IMR-90 (cell line): ENCODE measurements at regions not wholly inside any gene's neighbourhood (a gene's known extent, or its start where the extent isn't known, plus 50 kb on each side); places are given as distances from the start of the nearest gene placed in this dataset.

ENCODE experiments used
- ATAC-seq: fragments of 200-7000 bp; cut with Tn5 transposase; 2 replicates; pipeline ENCODE4 v1.9.1; 2020; ENCODE audit warnings: low read depth, mild to moderate bottlenecking, moderate library complexity
- BruUV-seq: library from RNA; stranded (reverse); fragments of 400-500 nt; replicated peaks from 2 replicates; lab custom pipeline; 2021; lab: Mats Ljungman, UMichigan
- CTCF ChIA-PET: fragments of 300-600 bp; formaldehyde crosslinking; extraction: SDS; loops from one replicate; lab custom pipeline; 2021; ENCODE audit warnings: antibody characterized with exemption; lab: Yijun Ruan, JAX
- POLR2A ChIA-PET: fragments of 300-600 bp; sonication (Branson Sonifier 250); formaldehyde crosslinking; loops from one replicate; lab custom pipeline; 2022; ENCODE audit warnings: antibody characterized with exemption; ENCODE audit not compliant: unreplicated experiment; lab: Charles Lee
- DNase-seq: peaks from one replicate; pipeline ENCODE4 v3.0.0; 2013
- H2AFZ ChIP-seq: replicated peaks from 2 replicates; pipeline ENCODE3; 2013; ENCODE audit warnings: low read length, mild to moderate bottlenecking; ENCODE audit not compliant: poor library complexity
- H2AK5ac ChIP-seq: 2 replicates; pipeline ENCODE4 v1.6.1; 2013; ENCODE audit warnings: low read depth, low read length, inconsistent platforms
- H2AK9ac ChIP-seq: replicated peaks from 2 replicates; pipeline ENCODE3; 2013; ENCODE audit warnings: mild to moderate bottlenecking, low read depth, low read length, moderate library complexity; ENCODE audit not compliant: poor library complexity
- H2BK120ac ChIP-seq: 2 replicates; pipeline ENCODE4 v1.6.1; 2013; ENCODE audit warnings: low read depth, low read length, inconsistent platforms
- H2BK15ac ChIP-seq: 3 replicates; pipeline ENCODE4 v1.6.1; 2013; ENCODE audit warnings: low read depth, low read length, inconsistent platforms
- H2BK20ac ChIP-seq: 2 replicates; pipeline ENCODE4 v1.6.1; 2013; ENCODE audit warnings: low read depth, mild to moderate bottlenecking, inconsistent platforms, low read length, moderate library complexity
- H2BK5ac ChIP-seq: 2 replicates; pipeline ENCODE4 v1.6.1; 2013; ENCODE audit warnings: mild to moderate bottlenecking, low read depth, low read length, inconsistent platforms; ENCODE audit not compliant: poor library complexity, severe bottlenecking
- H3K14ac ChIP-seq: replicated peaks from 2 replicates; pipeline ENCODE4 v1.6.1; 2013; ENCODE audit warnings: low read depth, low read length, inconsistent platforms
- H3K18ac ChIP-seq: 2 replicates; pipeline ENCODE4 v1.6.1; 2013; ENCODE audit warnings: low read depth, low read length, control low read depth
- H3K23ac ChIP-seq: 2 replicates; pipeline ENCODE4 v1.6.1; 2013; ENCODE audit warnings: low read depth, low read length, inconsistent platforms
- H3K27ac ChIP-seq: 2 replicates; pipeline ENCODE4 v1.5.1; 2013; ENCODE audit warnings: mild to moderate bottlenecking, control low read depth, low read length; ENCODE audit not compliant: insufficient read depth
- H3K27me3 ChIP-seq: 2 replicates; pipeline ENCODE4 v1.6.1; 2013; ENCODE audit warnings: low read length; ENCODE audit not compliant: control insufficient read depth, insufficient read depth
- H3K36me3 ChIP-seq: 2 replicates; pipeline ENCODE4 v1.6.1; 2013; ENCODE audit warnings: low read length, mixed read lengths; ENCODE audit not compliant: control insufficient read depth, insufficient read depth
- H3K4ac ChIP-seq: 2 replicates; pipeline ENCODE4 v1.6.1; 2013; ENCODE audit warnings: low read depth, low read length, inconsistent platforms
- H3K4me1 ChIP-seq: 2 replicates; pipeline ENCODE4 v1.6.1; 2013; ENCODE audit warnings: low read length, mixed read lengths; ENCODE audit not compliant: control insufficient read depth, insufficient read depth
- H3K4me2 ChIP-seq: 2 replicates; pipeline ENCODE4 v1.6.1; 2013; ENCODE audit warnings: low read depth, mild to moderate bottlenecking, control low read depth, low read length, moderate library complexity
- H3K4me3 ChIP-seq: 2 replicates; pipeline ENCODE4 v1.5.1; 2013; ENCODE audit warnings: low read depth, mild to moderate bottlenecking, control low read depth, low read length, moderate library complexity; ENCODE audit not compliant: insufficient read depth
- H3K56ac ChIP-seq: 2 replicates; pipeline ENCODE4 v1.6.1; 2013; ENCODE audit warnings: low read length, inconsistent platforms; ENCODE audit not compliant: insufficient read depth; ENCODE audit errors: extremely low read depth
- H3K79me1 ChIP-seq, 2 experiments: 2 replicates each; pipeline ENCODE4 v1.6.1; 2013; ENCODE audit warnings: low read length in 2 of 2, inconsistent platforms in 1 of 2, low read depth in 1 of 2
- H3K9ac ChIP-seq: 2 replicates; pipeline ENCODE4 v1.6.1; 2013; ENCODE audit warnings: low read depth, low read length, control low read depth
- H3K9me1 ChIP-seq: 2 replicates; pipeline ENCODE4 v1.6.1; 2013; ENCODE audit warnings: low read length, inconsistent platforms; ENCODE audit not compliant: insufficient read depth
- H3K9me3 ChIP-seq: 2 replicates; pipeline ENCODE4 v1.6.1; 2013; ENCODE audit warnings: low read length; ENCODE audit not compliant: control insufficient read depth, insufficient read depth
- H4K20me1 ChIP-seq: 2 replicates; pipeline ENCODE4 v1.6.1; 2013; ENCODE audit warnings: low read length, inconsistent platforms; ENCODE audit not compliant: insufficient read depth
- H4K5ac ChIP-seq: 2 replicates; pipeline ENCODE4 v1.6.1; 2013; ENCODE audit warnings: mild to moderate bottlenecking, low read depth, low read length, control low read depth
- H4K8ac ChIP-seq, 2 experiments: 2 replicates each; pipeline ENCODE4 v1.6.1; 2013; ENCODE audit warnings: low read depth in 2 of 2, low read length in 2 of 2, control low read depth in 1 of 2, inconsistent platforms in 1 of 2
- H4K91ac ChIP-seq: 2 replicates; pipeline ENCODE4 v1.6.1; 2013; ENCODE audit warnings: low read depth, low read length, inconsistent platforms; ENCODE audit not compliant: insufficient read depth
- BHLHE40 ChIP-seq: fragments of 150-350 bp; IDR thresholded peaks from 2 replicates; pipeline ENCODE4 v1.6.1; 2016; ENCODE audit warnings: mild to moderate bottlenecking, low read depth, low read length
- CEBPB ChIP-seq: IDR thresholded peaks from 2 replicates; pipeline ENCODE4 v1.6.1; 2012; ENCODE audit warnings: low read depth, low read length, improper control_type of control experiment
- CHD1 ChIP-seq: IDR thresholded peaks from 2 replicates; pipeline ENCODE4 v1.6.1; 2012; ENCODE audit warnings: low read depth, low read length, improper control_type of control experiment
- CTCF ChIP-seq: conservative IDR thresholded peaks from 2 replicates; pipeline ENCODE4 v1.5.1; 2012; ENCODE audit warnings: mild to moderate bottlenecking, low read depth, low read length, improper control_type of control experiment
- FOS ChIP-seq: fragments of 150-350 bp; IDR thresholded peaks from 2 replicates; pipeline ENCODE4 v1.6.1; 2016; ENCODE audit warnings: low read depth, low read length
- MAFK ChIP-seq: IDR thresholded peaks from 2 replicates; pipeline ENCODE4 v1.6.1; 2012; ENCODE audit warnings: low read depth, low read length, improper control_type of control experiment
- MAZ ChIP-seq: IDR thresholded peaks from 2 replicates; pipeline ENCODE4 v1.6.1; 2012; ENCODE audit warnings: low read depth, mild to moderate bottlenecking, low read length, improper control_type of control experiment, moderate library complexity, borderline replicate concordance
- MXI1 ChIP-seq: IDR thresholded peaks from 2 replicates; pipeline ENCODE4 v1.6.1; 2012; ENCODE audit warnings: low read depth, mild to moderate bottlenecking, low read length, moderate library complexity, borderline replicate concordance
- NFE2L2 ChIP-seq: fragments of 150-350 bp; IDR thresholded peaks from 2 replicates; pipeline ENCODE4 v1.6.1; 2016; ENCODE audit warnings: low read depth, mild to moderate bottlenecking, low read length
- POLR2A ChIP-seq: IDR thresholded peaks from 2 replicates; pipeline ENCODE4 v1.6.1; 2012; ENCODE audit warnings: mild to moderate bottlenecking, low read depth, low read length
- RAD21 ChIP-seq: IDR thresholded peaks from 2 replicates; pipeline ENCODE4 v1.6.1; 2012; ENCODE audit warnings: low read length, improper control_type of control experiment
- RCOR1 ChIP-seq: IDR thresholded peaks from 2 replicates; pipeline ENCODE4 v1.6.1; 2012; ENCODE audit warnings: mild to moderate bottlenecking, low read length, improper control_type of control experiment; ENCODE audit not compliant: insufficient replicate concordance
- RFX5 ChIP-seq: IDR thresholded peaks from 2 replicates; pipeline ENCODE4 v1.8.0; 2012; ENCODE audit warnings: low read depth, mild to moderate bottlenecking, low read length, moderate library complexity
- WGBS, 2 experiments: methylation state at CpG; one replicate each; pipeline versions ENCODE4 v1.1.5 to v1.1.7; 2013; ENCODE audit warnings: missing lambda C conversion rate in 2 of 2; ENCODE audit not compliant: insufficient read length in 1 of 2; ENCODE audit errors: extremely low coverage in 2 of 2; 5-methylcytosine and 5-hydroxymethylcytosine counted together
- dilution Hi-C: fragments of 300-500 bp; cut with HindIII; formaldehyde crosslinking; loops from one replicate; pipeline ENCODE4 v1.14.3; 2018; ENCODE audit warnings: low sequenced_read_pairs; ENCODE audit not compliant: unreplicated experiment
- in situ Hi-C: fragments of 300-500 bp; cut with MboI; formaldehyde crosslinking; loops from 3 replicates; pipeline ENCODE4 v1.14.3; 2019; ENCODE audit warnings: low sequenced_read_pairs, inconsistent platforms, mixed read lengths
- intact Hi-C: fragments of 100-400 bp; cut with micrococcal nuclease; formaldehyde crosslinking; loops from 2 replicates; pipeline ENCODE4 v1.10.0; 2022

- H2BK120ac ChIP-seq = no peak overlapping the region
- no peaks in the 10 kb centered on the region for H3K27me3 ChIP-seq
- H3K79me1 ChIP-seq = no peaks in the 10 kb centered on the region
- H3K9me1 ChIP-seq = no peaks in the 10 kb centered on the region
- no peak for ATAC-seq
- ChIA-PET POLR2A (no interaction called here), CTCF (no interaction called here)
- H3K4me1 ChIP-seq = no peaks in the 10 kb centered on the region
- no peaks in the 10 kb centered on the region for H3K9me3 ChIP-seq
- no peak overlapping the region for H2BK15ac ChIP-seq
- no peaks in the 10 kb centered on the region for H4K20me1 ChIP-seq
- H2AK9ac ChIP-seq = no peak overlapping the region
- no peak overlapping the region for H3K27ac ChIP-seq
- H3K9ac ChIP-seq = no peak overlapping the region
- no peak overlapping the region for H3K4me2 ChIP-seq
- no peak overlapping the region for H4K5ac ChIP-seq
- H4K8ac ChIP-seq = no peak overlapping the region
- no peak overlapping the region for H4K91ac ChIP-seq
- no TSS peak for BruUV-seq
- no CpG with 5 or more reads among the region's 5 CpGs for WGBS, 2 experiments
- H3K36me3 ChIP-seq = no peaks in the 10 kb centered on the region
- H3K56ac ChIP-seq = no peak overlapping the region
- no peak overlapping the region for H2AFZ ChIP-seq
- H2AK5ac ChIP-seq = no peak overlapping the region
- no peak overlapping the region for H2BK20ac ChIP-seq
- no peak overlapping the region for H3K18ac ChIP-seq
- in situ Hi-C loops = no loop called here
- peak; percentile 21 for DNase-seq
- TF ChIP-seq MAFK (no peak), MAZ (no peak), MXI1 (no peak), FOS (no peak), BHLHE40 (no peak), RCOR1 (no peak), CEBPB (no peak), RAD21 (no peak), CTCF (no peak), CHD1 (no peak), RFX5 (no peak), NFE2L2 (no peak), POLR2A (no peak)
- intact Hi-C loops = no loop called here
- H3K4me3 ChIP-seq = no peak overlapping the region
- H2BK5ac ChIP-seq = no peak overlapping the region
- H3K23ac ChIP-seq = no peak overlapping the region
- dilution Hi-C loops = no loop called here
- H3K14ac ChIP-seq = no peak overlapping the region
- H3K4ac ChIP-seq = no peak overlapping the region
Observed at GRCh38 chr1:193462629-193463320, 276.4 kb upstream of the B3GALT2 start.
